HG03442 (cell line): ENCODE measurements at regions not wholly inside any gene's neighbourhood (a gene's known extent, or its start where the extent isn't known, plus 50 kb on each side); places are given as distances from the start of the nearest gene placed in this dataset.

ENCODE experiments used
- ATAC-seq: cut with Tn5 transposase; IDR thresholded peaks from one replicate; pipeline ENCODE4 v1.9.1; 2021; ENCODE audit warnings: mild to moderate bottlenecking, moderate library complexity; ENCODE audit not compliant: unreplicated experiment

DNA sequence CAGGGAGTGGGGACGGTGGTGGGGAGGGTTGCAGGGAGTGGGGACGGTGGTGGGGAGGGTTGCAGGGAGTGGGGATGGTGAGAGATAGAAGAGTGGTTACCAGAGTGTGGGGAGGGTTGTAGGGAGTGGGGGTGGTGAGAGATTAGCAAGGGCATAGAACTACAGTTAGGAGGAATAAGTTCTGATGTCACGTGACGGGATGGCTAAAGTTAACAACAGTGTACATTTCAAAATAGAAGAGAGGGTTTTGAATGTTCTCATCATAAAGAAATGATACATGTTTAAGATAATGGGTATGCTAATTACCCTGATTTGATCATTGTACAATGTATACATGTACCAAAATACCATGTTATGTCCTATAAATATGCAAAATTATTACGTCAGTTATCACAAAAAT, 57.6 kb upstream of the FRMD1 start:
- no peak for ATAC-seq

DNA sequence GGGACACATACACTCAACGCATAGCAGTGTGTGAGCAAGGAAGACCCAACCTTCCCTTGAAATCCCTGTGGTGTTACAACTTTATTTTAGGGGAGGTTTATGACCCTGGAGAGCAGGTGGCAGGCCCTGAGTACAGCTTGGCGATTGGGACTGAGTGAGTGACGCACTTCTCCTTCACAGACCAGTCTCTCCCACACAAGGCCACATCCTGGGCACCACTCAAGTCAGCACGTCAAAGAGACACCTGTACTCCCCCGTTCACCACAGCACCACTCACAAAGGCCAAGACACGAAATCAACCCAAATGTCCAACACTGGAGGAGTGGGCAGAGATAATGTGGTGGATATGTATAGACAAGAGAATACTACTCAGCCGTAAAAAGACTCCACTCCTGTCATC, 57.0 kb upstream of the FRMD1 start:
- ATAC-seq: no peak

DNA sequence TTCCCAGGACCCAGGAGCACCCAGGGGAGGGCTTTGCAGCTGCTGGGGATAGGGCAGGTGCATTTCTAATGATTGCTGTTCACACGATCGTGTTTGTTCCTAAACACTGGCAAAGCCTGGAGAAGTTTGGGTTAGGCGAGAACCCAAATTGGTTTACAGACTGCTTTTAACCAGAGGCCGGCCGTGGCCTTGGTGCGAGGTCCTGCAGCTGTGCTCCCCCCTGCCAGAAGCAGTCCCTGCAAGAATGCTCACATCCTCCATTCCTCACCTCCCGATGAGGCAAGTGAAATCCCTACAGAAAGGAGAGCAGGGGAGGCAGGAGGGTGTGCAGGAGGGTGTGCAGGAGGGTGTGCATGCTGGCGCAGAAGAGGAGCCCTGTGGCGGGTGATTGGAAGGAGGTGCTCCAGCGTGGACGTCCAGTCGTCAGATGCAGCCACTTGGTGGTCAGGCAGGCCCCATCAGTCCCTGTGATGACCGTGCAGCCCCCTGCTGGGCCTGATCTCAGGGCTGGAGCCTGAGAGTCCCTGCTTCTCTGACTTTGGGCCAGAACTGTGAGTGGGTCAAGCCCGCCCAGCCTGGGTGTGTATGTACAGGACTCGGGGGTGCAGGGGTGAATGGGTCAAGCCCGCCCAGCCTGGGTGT, 55.7 kb upstream of the FRMD1 start:
- no peak for ATAC-seq

DNA sequence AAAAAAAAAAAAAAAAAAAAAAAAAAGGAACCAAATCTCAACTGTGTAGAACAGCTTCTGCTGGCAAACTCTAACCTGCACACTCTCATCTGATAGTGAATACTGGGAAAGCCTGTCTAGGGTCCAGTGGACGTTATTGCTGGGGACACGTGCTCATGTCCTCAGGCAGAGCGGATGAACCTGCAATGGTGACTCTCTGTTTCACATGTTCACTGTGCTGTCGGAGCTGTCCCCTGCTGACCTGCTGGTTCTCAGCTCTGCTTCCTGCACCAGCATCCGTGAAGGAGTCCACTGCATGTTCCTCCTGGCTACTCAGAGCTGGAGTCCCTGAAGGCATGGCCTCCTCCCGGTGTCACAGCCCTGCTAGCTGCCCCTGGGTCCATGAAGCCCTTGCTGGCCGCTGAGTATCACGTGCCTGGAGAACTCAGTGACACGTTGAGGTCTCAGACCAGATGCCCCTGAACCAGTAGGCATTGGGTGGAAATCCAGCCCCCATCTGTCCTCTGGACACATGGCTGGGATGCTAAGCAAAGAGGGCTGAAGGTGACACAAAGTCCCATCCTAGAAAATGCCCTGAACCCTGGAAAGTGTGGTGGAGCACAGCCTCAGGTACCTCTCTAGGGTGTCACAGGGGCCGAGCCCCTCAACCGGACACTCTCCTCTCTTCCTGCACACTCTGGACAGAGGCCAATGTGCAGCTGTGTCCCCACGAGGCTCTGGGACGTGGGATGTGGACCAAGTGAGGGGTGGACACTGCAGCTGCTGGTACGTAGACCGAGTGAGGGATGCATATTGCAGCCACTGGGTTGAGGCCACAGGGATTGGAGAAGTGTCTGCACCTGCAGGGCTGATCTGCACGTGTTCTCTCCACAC, 54.9 kb upstream of the FRMD1 start:
- ATAC-seq: no peak

DNA sequence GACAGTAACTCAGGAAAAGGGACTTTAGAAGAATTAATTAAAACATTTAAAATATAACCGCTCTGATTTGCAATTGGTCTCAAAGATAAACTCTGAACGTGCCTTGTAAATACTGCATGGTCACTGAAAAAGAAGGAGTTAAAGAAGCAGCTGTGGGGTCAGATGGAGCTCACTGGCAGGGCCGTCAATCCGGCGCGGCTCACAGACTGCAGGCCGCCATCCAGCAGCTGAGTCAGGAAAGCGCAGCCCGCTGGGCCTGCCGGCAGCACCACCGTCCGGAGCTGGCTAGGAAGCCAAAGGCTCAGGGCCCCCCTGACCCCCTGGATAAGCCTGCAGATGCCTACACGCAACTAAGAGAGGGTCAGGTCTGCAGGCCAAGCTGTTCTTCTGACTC, 54.2 kb upstream of the FRMD1 start:
- ATAC-seq: no peak

DNA sequence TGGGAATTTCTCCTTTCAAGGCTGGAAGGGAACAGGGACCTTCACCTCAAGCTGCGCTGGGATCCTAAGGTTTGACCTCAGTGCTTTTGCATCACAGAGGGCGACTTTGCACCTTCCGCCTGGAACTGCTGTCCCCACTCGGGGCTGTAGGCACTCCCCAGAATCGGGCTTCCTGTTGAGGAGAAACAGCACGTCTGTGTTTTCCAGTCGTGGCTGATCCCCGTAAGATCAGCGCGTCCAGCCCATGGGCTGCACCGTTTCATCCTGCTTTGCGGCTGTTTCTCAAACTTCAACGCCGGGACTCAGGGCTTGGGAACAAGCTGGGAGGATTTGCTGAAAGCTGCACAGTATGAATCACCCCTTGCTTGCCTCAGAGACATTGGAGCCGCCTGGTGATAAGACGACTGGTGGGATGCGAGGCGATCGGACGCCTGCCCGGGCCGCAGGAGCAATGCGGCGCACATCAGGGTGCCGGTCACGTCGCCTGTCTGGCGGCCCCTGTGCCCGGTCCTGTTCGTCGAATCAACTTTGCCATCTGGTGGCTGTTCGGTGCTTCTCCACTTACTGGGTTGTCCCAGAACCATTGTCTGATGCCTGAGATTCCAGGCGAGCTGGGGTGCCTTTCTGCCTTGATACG, 53.6 kb upstream of the FRMD1 start:
- no peak for ATAC-seq

DNA sequence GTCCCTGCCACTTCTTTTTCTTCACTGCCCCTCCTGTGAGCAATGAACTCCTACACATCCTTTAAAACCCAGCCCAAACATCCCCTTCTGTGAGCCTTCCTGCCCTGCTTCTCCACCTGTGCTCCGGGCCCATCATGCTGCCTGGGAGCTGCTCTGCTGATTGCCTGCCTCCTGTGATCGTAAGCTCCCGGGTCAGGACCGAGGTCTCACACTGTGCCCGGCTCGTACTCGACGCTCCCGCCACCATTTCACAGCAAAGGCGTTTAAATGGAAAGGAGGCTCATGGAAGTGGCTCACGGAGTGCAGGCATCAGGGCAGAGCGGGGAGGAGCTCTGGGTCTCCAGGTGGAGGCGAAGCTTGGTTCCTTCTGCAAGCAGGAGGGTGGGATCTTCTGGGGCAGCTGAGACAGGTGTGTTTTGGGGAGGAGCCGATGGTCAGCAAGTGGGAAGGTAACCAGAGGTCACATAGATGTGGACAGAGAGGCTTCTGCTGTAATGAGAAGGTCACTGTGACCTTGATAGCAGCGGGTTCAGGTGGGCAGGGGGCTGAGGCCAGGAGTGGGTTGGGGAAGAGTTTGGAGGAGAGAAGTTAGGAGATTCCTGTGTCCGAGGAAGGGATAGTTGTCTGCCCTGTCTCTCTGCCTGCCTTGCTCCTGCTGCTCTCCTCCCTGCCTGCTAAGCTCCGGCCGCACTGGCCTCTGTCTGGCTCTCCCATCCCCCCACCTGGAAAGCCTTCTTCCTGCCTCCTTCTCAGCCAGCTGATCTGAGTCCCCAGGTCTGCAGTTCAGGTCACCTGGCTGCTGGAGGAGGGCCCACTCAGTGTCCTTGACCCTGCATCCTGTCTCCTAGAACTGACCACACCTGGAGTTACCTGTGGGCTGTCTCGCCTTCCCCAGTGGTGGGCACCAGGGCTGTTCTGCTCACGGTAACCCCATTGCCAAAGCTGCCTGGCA, 52.7 kb upstream of the FRMD1 start:
- no peak for ATAC-seq

DNA sequence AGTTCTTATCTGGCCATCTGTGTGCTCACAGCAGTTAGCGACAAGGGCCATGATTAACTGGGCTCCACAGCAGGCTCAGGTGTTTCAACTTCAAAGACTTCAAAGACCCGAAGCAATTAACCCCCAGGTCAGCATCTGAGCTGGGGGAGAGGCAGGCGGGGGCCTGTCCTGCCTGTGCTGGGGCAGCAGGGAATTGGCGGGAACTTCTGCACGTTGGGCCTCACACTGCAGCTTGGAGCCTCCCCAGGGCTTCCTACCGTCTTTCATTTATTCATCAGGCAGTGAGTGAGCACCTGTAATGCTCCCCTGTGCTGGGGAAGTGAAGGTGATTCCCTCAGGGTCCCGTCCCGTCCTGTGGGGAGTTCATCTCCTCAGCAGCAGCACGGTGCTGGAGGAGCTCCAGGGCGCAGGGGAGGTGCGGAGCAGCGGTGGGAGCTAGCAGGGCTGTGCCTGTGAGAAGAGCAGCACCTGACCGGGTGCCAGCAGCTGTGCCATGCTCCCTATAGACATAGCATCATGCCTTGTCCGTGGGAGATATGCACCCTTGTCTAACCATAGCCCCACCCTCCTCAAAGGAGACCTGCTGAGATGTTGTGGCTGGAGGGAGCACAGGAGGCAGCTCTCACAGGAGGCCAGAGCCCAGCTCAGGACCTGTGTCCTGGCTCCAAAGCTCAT, 51.8 kb upstream of the FRMD1 start:
- no peak for ATAC-seq

DNA sequence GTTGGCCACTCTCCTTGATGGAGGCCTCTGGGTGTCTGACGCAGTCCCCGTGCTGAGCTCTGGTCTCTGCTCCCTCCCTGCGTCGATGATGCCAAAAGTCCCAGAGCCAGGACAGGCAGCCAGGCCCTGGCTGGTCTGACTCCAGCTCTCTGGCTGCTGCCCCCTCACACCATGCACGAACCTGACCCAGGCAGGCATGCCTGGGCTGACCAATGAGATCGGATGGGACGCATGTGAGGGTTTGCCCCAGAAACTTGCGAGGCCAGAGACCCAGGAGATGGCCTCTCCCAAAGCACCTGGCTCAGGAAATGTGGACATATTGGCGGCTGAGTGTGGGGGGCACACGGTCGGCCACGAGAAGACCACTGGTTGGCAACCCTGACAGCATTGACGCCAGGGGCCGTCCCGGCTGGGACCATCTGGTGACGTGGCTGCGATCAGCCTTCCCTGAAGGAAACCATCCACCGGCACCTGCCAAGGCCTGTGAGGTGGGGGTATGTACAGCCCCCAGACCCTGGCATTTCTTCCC, 51.2 kb upstream of the FRMD1 start:
- no peak for ATAC-seq

DNA sequence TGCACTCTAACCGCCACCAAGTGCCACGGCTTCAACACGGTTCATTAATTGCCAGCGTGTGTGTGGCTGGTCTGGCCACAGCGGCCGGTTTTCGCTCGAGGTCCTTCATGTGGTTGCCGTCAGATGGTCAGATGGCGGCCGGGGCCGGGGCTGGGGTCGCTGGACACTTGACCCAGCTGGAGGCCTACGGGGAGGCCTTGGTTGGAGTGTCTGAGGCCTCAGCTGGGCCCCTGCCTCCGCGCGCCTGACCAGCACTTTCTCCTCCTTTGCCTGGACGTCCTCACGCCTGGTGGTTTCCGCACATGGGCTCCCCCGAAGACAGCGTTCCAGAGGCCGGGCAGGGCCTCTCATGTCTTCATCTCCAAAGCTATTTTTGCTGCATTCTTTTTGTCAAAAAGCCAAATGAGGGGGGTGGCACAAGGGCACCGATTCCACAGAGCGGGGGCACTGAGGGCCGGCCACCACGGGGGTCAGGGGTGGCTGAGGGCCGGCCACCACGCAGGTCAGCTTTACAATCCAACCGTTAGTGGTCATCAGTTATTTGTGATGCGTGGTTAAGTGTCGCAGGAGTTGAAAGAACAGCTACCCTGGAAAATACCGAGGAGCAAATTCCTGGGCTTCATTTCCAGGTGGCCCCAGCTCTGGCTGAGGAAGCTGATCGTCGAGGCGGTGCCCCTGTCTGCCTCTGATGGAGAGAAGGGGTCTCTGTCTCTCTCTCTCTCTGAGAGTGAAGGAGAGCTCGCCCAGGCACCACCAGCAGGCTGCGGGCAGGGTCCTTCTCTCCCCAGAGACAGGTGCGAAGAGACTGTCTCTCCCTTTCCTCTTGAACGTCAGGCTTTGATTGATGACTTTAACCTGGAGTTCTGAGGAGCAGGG, 50.5 kb upstream of the FRMD1 start:
- ATAC-seq: no peak

DNA sequence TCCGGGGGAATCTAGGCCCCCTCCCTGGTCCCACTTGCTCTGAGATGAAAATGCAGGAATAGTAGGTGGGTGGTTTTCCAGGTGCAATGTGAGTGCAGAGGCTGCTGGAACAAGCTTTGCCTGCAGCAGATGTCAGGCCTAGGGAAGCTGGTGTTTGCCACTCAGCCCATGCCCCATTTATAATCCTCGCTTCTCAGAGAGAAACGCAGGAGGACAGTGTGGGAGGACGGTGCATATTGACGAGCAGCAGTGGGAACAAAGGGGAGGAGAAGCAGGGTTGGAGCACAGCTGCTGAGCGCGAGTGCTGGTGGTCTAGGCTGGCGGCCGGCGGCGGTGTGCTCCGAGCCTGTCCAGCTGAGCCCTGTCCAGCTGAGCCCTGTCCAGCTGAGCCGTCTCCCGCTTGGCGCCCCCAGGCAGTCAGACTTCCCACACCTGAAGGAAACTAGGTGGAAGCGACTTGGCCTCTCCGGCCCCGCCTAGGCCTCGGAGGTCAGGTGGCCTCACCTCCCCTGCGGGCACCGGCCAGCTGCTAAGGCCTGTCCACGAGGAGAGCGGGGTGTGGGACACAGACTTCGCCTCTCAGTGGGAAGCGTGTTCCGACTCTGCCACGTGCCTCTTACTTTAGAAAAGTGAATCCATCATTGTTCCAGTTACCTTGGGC, 49.7 kb upstream of the FRMD1 start:
- no peak for ATAC-seq
